Nephron (organoid): ENCODE measurements at regions not wholly inside any gene's neighbourhood (a gene's known extent, or its start where the extent isn't known, plus 50 kb on each side); places are given as distances from the start of the nearest gene placed in this dataset.

Source experiments
- H3K27ac Mint-ChIP-seq, 3 experiments: 2 replicates each; pipeline ENCODE4 v1.8.0; 2020; ENCODE audit warnings: mixed read lengths in 3 of 3, mild to moderate bottlenecking in 2 of 3, moderate library complexity in 1 of 3
- H3K27me3 Mint-ChIP-seq: 2 replicates; pipeline ENCODE4 v1.8.0; 2021; ENCODE audit warnings: low read depth, mild to moderate bottlenecking, moderate library complexity, mixed read lengths
- H3K36me3 Mint-ChIP-seq: 2 replicates; pipeline ENCODE4 v1.8.0; 2020; ENCODE audit warnings: low read depth, mixed read lengths
- H3K4me1 Mint-ChIP-seq: 2 replicates; pipeline ENCODE4 v1.8.0; 2020; ENCODE audit warnings: mixed read lengths
- H3K4me3 Mint-ChIP-seq, 3 experiments: 2 replicates each; pipeline ENCODE4 v1.8.0; 2020; ENCODE audit warnings: mild to moderate bottlenecking in 3 of 3, mixed read lengths in 3 of 3, moderate library complexity in 2 of 3
- H3K9me3 Mint-ChIP-seq: 2 replicates; pipeline ENCODE4 v1.8.0; 2020; ENCODE audit warnings: mixed read lengths
- CTCF ChIP-seq, 3 experiments: fragments of 200-600 bp; sonication (generic); IDR thresholded peaks; one replicate each; pipeline ENCODE4 v1.5.0; 2021; ENCODE audit warnings: antibody characterized with exemption in 3 of 3; ENCODE audit not compliant: unreplicated experiment in 3 of 3

- H3K27me3 Mint-ChIP-seq: no peaks in the 10 kb centered on the region
- no peaks in the 10 kb centered on the region for H3K36me3 Mint-ChIP-seq
- no peaks in the 10 kb centered on the region for H3K9me3 Mint-ChIP-seq
- H3K4me1 Mint-ChIP-seq: peaks cover 28% of the 10 kb centered on the region
- TF ChIP-seq CTCF (IDR thresholded peaks at IDR 0.05; ENCODE audit: unreplicated experiment in 3 of 3): no peak
- H3K4me3 Mint-ChIP-seq: no peak overlapping the region
- H3K27ac Mint-ChIP-seq: peak overlapping the region; percentile 70 to 89 (median 74)
These were observed 272.1 kb upstream of the RND3 start for GRCh38 chr2:150759531-150759930.

DNA sequence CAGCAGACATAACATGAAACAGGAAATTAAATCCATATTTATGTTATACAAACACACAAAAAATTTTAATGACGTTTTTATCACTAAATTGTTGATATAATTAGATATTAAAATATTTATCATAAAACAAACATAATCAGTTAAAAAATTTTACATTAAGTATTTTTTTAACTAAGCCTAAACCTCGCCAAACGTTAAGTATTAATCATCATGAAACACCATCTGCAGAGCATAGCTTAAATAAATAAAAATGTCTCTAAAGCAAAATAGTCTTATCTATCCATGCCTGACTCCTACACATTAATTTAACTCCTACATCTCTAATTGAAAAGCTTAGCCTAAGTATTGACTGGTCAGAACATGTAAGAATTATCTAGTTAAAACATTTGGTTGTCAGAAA is 271.6 kb upstream of the RND3 start:
- H3K4me1 Mint-ChIP-seq: peaks cover 26% of the 10 kb centered on the region
- no peak for TF ChIP-seq CTCF (IDR thresholded peaks at IDR 0.05; ENCODE audit: unreplicated experiment in 3 of 3)
- peak overlapping the region; percentile 70 to 89 (median 74) for H3K27ac Mint-ChIP-seq
- H3K9me3 Mint-ChIP-seq: no peaks in the 10 kb centered on the region
- H3K27me3 Mint-ChIP-seq: no peaks in the 10 kb centered on the region
- H3K36me3 Mint-ChIP-seq: no peaks in the 10 kb centered on the region
- no peak overlapping the region for H3K4me3 Mint-ChIP-seq

DNA sequence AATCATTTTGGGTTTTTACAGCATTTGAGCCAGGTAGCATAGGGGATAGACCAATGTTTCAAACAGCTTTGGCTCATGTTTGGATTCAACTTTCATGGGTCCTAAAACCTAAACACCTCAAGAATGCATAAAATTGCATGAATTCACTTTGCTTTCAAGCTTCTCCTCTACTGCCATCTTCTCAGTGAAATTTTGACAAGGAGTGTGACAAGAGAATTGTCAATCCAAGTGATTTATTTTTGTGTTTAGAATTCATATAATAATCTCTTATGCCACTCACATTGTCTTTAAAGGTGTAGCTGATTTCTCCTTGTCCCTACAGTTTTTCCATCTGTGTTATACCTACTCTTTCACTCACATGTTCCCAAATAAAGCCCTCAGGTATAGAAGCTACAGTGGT is 264.8 kb upstream of the RND3 start:
- Mint-ChIP-seq H3K36me3 (no peaks in the 10 kb centered on the region), H3K4me3 (no peak overlapping the region), H3K9me3 (no peaks in the 10 kb centered on the region), H3K4me1 (peaks cover 6% of the 10 kb centered on the region), H3K27me3 (no peaks in the 10 kb centered on the region), H3K27ac (no peak overlapping the region)
- TF ChIP-seq CTCF (IDR thresholded peaks at IDR 0.05; ENCODE audit: unreplicated experiment in 3 of 3): no peak

GRCh38 chr2:150750720-150751119 is 263.3 kb upstream of the RND3 start:
- H3K9me3 Mint-ChIP-seq: no peaks in the 10 kb centered on the region
- no peaks in the 10 kb centered on the region for H3K36me3 Mint-ChIP-seq
- H3K27ac Mint-ChIP-seq: no peak overlapping the region
- peaks cover 6% of the 10 kb centered on the region for H3K4me1 Mint-ChIP-seq
- H3K4me3 Mint-ChIP-seq: no peak overlapping the region
- TF ChIP-seq CTCF (IDR thresholded peaks at IDR 0.05; ENCODE audit: unreplicated experiment in 3 of 3): no peak
- H3K27me3 Mint-ChIP-seq: peaks cover 3% of the 10 kb centered on the region

GRCh38 chr2:150742094-150742493 is 254.6 kb upstream of the RND3 start:
- Mint-ChIP-seq H3K27me3 (peaks cover 4% of the 10 kb centered on the region), H3K9me3 (no peaks in the 10 kb centered on the region), H3K4me1 (no peaks in the 10 kb centered on the region), H3K27ac (no peak overlapping the region), H3K4me3 (no peak overlapping the region), H3K36me3 (no peaks in the 10 kb centered on the region)
- TF ChIP-seq CTCF (IDR thresholded peaks at IDR 0.05; ENCODE audit: unreplicated experiment in 3 of 3): no peak

GRCh38 chr2:150735894-150736498 is 248.5 kb upstream of the RND3 start:
- Mint-ChIP-seq H3K4me1 (peaks cover 7% of the 10 kb centered on the region), H3K36me3 (no peaks in the 10 kb centered on the region), H3K27ac (no peak overlapping the region), H3K9me3 (no peaks in the 10 kb centered on the region), H3K4me3 (no peak overlapping the region), H3K27me3 (peaks cover under 1% of the 10 kb centered on the region)
- no peak for TF ChIP-seq CTCF (IDR thresholded peaks at IDR 0.05; ENCODE audit: unreplicated experiment in 3 of 3)
